GM23338 (cell line): ENCODE measurements at regions not wholly inside any gene's neighbourhood (a gene's known extent, or its start where the extent isn't known, plus 50 kb on each side); places are given as distances from the start of the nearest gene placed in this dataset.

Source experiments
- ATAC-seq: fragments of 200-7000 bp; cut with Tn5 transposase; 3 replicates; pipeline ENCODE4 v1.9.1; 2020
- DNase-seq: peaks from one replicate; pipeline ENCODE4 v3.0.0-alpha.2; 2015; ENCODE audit warnings: low spot score
- H2AFZ ChIP-seq: fragments of 200-600 bp; sonication (generic); 2 replicates; pipeline ENCODE4 v1.8.0; 2016; ENCODE audit warnings: antibody characterized with exemption, mild to moderate bottlenecking, moderate library complexity
- H3F3A ChIP-seq: fragments of 200-600 bp; sonication (generic); replicated peaks from 2 replicates; pipeline ENCODE4 v1.8.0; 2017; ENCODE audit warnings: antibody characterized with exemption, mixed run types, low read depth
- H3K27ac ChIP-seq: fragments of 200-600 bp; sonication (generic); 2 replicates; pipeline ENCODE4 v1.6.1; 2016; ENCODE audit warnings: low read depth
- H3K27me3 ChIP-seq: fragments of 200-600 bp; sonication (generic); 2 replicates; pipeline ENCODE4 v1.8.0; 2016; ENCODE audit warnings: mild to moderate bottlenecking, mixed run types, moderate library complexity; ENCODE audit not compliant: insufficient read depth
- H3K36me3 ChIP-seq: fragments of 200-600 bp; sonication (generic); 2 replicates; pipeline ENCODE4 v1.8.0; 2016; ENCODE audit warnings: mild to moderate bottlenecking; ENCODE audit not compliant: insufficient read depth
- H3K4me1 ChIP-seq: fragments of 200-600 bp; sonication (generic); 2 replicates; pipeline ENCODE4 v1.8.0; 2016; ENCODE audit warnings: mild to moderate bottlenecking, moderate library complexity; ENCODE audit not compliant: insufficient read depth
- H3K4me2 ChIP-seq: fragments of 200-600 bp; sonication (generic); 2 replicates; pipeline ENCODE4 v1.7.1; 2017; ENCODE audit warnings: mixed run types
- H3K4me3 ChIP-seq: fragments of 200-600 bp; sonication (generic); 2 replicates; pipeline ENCODE4 v1.6.1; 2016; ENCODE audit warnings: mixed run types
- H3K79me2 ChIP-seq: fragments of 200-600 bp; sonication (generic); replicated peaks from 2 replicates; pipeline ENCODE4 v1.8.0; 2017; ENCODE audit warnings: mild to moderate bottlenecking; ENCODE audit not compliant: insufficient read depth
- H3K9me2 ChIP-seq: fragments of 200-600 bp; sonication (generic); 2 replicates; pipeline ENCODE4 v1.8.0; 2017; ENCODE audit not compliant: insufficient read depth
- H4K20me1 ChIP-seq: fragments of 200-600 bp; sonication (generic); replicated peaks from 2 replicates; pipeline ENCODE4 v1.8.0; 2017; ENCODE audit warnings: mild to moderate bottlenecking; ENCODE audit not compliant: insufficient read depth
- H3K27ac Mint-ChIP-seq: 2 replicates; pipeline ENCODE4 v1.8.0; 2020; ENCODE audit warnings: inconsistent platforms, mild to moderate bottlenecking, moderate library complexity, mixed read lengths
- H3K27me3 Mint-ChIP-seq: 3 replicates; pipeline ENCODE4 v1.8.0; 2022; ENCODE audit warnings: low read depth, mild to moderate bottlenecking, moderate library complexity, mixed read lengths, inconsistent platforms; ENCODE audit not compliant: insufficient read depth, poor library complexity
- H3K36me3 Mint-ChIP-seq: 3 replicates; pipeline ENCODE4 v1.8.0; 2021; ENCODE audit warnings: low read depth, mild to moderate bottlenecking, inconsistent platforms, moderate library complexity, mixed read lengths
- H3K4me1 Mint-ChIP-seq: 3 replicates; pipeline ENCODE4 v1.8.0; 2020; ENCODE audit warnings: mild to moderate bottlenecking, inconsistent platforms, mixed read lengths
- H3K4me3 Mint-ChIP-seq: 3 replicates; pipeline ENCODE4 v1.8.0; 2021; ENCODE audit warnings: moderate library complexity, mild to moderate bottlenecking, inconsistent platforms, mixed read lengths
- H3K9me3 Mint-ChIP-seq: 3 replicates; pipeline ENCODE4 v1.8.0; 2020; ENCODE audit warnings: moderate library complexity, mild to moderate bottlenecking, inconsistent platforms, mixed read lengths
- CREB1 ChIP-seq: fragments of 250-450 bp; sonication (Bioruptor Pico); IDR thresholded peaks from 2 replicates; pipeline ENCODE4 v1.5.0; 2020; ENCODE audit warnings: low read depth, mild to moderate bottlenecking, moderate library complexity
- ETS1 ChIP-seq: IDR thresholded peaks from 2 replicates; pipeline ENCODE4 v1.6.1; 2016; ENCODE audit warnings: antibody characterized with exemption
- EZH2 ChIP-seq: fragments of 200-600 bp; sonication (generic); IDR thresholded peaks from one replicate; pipeline ENCODE4 v1.8.0; 2017; ENCODE audit warnings: antibody characterized with exemption, mild to moderate bottlenecking, low read depth; ENCODE audit not compliant: unreplicated experiment
- EZH2phosphoT487 ChIP-seq: fragments of 200-600 bp; sonication (generic); IDR thresholded peaks from one replicate; pipeline ENCODE4 v1.8.1; 2018; ENCODE audit warnings: antibody characterized with exemption; ENCODE audit not compliant: unreplicated experiment
- JUNB ChIP-seq: IDR thresholded peaks from one replicate; pipeline ENCODE4 v1.6.1; 2016; ENCODE audit warnings: antibody characterized with exemption; ENCODE audit not compliant: unreplicated experiment
- NANOG ChIP-seq: IDR thresholded peaks from 2 replicates; pipeline ENCODE4 v1.6.1; 2016; ENCODE audit warnings: antibody characterized with exemption, borderline replicate concordance
- POLR2AphosphoS5 ChIP-seq: IDR thresholded peaks from 2 replicates; pipeline ENCODE4 v1.6.1; 2016; ENCODE audit warnings: antibody characterized with exemption, low read depth
- STAT1 ChIP-seq: IDR thresholded peaks from one replicate; pipeline ENCODE4 v1.6.1; 2016; ENCODE audit warnings: antibody characterized with exemption; ENCODE audit not compliant: unreplicated experiment
- ZNF114 ChIP-seq: fragments of 250-450 bp; sonication (Bioruptor Pico); IDR thresholded peaks from 2 replicates; pipeline ENCODE4 v1.5.0; 2020; ENCODE audit warnings: mild to moderate bottlenecking, moderate library complexity
- ZNF331 ChIP-seq: fragments of 250-450 bp; sonication (Bioruptor Pico); IDR thresholded peaks from 2 replicates; pipeline ENCODE4 v1.5.0; 2020; ENCODE audit warnings: low read depth, mild to moderate bottlenecking, moderate library complexity
- ZNF462 ChIP-seq: fragments of 250-450 bp; sonication (Bioruptor Pico); IDR thresholded peaks from 2 replicates; pipeline ENCODE4 v1.5.0; 2020; ENCODE audit warnings: mild to moderate bottlenecking, moderate library complexity
- TF ChIP-seq, protein P1 (sequence below): IDR thresholded peaks from one replicate; pipeline ENCODE4 v1.6.1; 2018; ENCODE audit warnings: antibody characterized with exemption; ENCODE audit not compliant: unreplicated experiment
- TF ChIP-seq, protein P2 (sequence below), 2 experiments: fragments of 200-600 bp in 1 of 2; sonication (generic) in 1 of 2; conservative IDR thresholded peaks; 2 replicates each; pipeline versions ENCODE4 v1.5.1 to v1.6.1; 2016 to 2017; ENCODE audit warnings: antibody characterized with exemption in 2 of 2, low read depth in 2 of 2, mild to moderate bottlenecking in 2 of 2, moderate library complexity in 1 of 2

GRCh38 chr9:106769331-106769730, 93.6 kb upstream of the ZNF462 start:
- Histone ChIP-seq H3K4me1 (no peaks in the 10 kb centered on the region), H2AFZ (peak overlapping the region; percentile 47; the same call in 1 of the 2 replicates), H3F3A (no peaks in the 10 kb centered on the region), H3K27me3 (no peaks in the 10 kb centered on the region), H4K20me1 (no peaks in the 10 kb centered on the region), H3K4me3 (no peak overlapping the region), H3K27ac (no peak overlapping the region), H3K4me2 (no peak overlapping the region), H3K79me2 (no peaks in the 10 kb centered on the region), H3K36me3 (no peaks in the 10 kb centered on the region), H3K9me2 (peaks cover 6% of the 10 kb centered on the region)
- TF ChIP-seq ZNF462 (CRISPR knock-in tag) (no peak), EZH2phosphoT487 (no peak), NANOG (no peak), CREB1 (CRISPR knock-in tag) (no peak), ETS1 (no peak), JUNB (no peak), ZNF331 (no peak), POLR2AphosphoS5 (no peak), EZH2 (no peak), ZNF114 (CRISPR knock-in tag) (no peak), STAT1 (no peak)
- TF ChIP-seq, protein P1, sequence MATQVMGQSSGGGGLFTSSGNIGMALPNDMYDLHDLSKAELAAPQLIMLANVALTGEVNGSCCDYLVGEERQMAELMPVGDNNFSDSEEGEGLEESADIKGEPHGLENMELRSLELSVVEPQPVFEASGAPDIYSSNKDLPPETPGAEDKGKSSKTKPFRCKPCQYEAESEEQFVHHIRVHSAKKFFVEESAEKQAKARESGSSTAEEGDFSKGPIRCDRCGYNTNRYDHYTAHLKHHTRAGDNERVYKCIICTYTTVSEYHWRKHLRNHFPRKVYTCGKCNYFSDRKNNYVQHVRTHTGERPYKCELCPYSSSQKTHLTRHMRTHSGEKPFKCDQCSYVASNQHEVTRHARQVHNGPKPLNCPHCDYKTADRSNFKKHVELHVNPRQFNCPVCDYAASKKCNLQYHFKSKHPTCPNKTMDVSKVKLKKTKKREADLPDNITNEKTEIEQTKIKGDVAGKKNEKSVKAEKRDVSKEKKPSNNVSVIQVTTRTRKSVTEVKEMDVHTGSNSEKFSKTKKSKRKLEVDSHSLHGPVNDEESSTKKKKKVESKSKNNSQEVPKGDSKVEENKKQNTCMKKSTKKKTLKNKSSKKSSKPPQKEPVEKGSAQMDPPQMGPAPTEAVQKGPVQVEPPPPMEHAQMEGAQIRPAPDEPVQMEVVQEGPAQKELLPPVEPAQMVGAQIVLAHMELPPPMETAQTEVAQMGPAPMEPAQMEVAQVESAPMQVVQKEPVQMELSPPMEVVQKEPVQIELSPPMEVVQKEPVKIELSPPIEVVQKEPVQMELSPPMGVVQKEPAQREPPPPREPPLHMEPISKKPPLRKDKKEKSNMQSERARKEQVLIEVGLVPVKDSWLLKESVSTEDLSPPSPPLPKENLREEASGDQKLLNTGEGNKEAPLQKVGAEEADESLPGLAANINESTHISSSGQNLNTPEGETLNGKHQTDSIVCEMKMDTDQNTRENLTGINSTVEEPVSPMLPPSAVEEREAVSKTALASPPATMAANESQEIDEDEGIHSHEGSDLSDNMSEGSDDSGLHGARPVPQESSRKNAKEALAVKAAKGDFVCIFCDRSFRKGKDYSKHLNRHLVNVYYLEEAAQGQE, result no peak
- TF ChIP-seq, protein P2, sequence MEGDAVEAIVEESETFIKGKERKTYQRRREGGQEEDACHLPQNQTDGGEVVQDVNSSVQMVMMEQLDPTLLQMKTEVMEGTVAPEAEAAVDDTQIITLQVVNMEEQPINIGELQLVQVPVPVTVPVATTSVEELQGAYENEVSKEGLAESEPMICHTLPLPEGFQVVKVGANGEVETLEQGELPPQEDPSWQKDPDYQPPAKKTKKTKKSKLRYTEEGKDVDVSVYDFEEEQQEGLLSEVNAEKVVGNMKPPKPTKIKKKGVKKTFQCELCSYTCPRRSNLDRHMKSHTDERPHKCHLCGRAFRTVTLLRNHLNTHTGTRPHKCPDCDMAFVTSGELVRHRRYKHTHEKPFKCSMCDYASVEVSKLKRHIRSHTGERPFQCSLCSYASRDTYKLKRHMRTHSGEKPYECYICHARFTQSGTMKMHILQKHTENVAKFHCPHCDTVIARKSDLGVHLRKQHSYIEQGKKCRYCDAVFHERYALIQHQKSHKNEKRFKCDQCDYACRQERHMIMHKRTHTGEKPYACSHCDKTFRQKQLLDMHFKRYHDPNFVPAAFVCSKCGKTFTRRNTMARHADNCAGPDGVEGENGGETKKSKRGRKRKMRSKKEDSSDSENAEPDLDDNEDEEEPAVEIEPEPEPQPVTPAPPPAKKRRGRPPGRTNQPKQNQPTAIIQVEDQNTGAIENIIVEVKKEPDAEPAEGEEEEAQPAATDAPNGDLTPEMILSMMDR (conservative IDR thresholded peaks at IDR 0.05; ENCODE audit: low read depth in 2 of 2), result no peak
- no peak for DNase-seq
- Mint-ChIP-seq H3K36me3 (no peaks in the 10 kb centered on the region), H3K27me3 (no peaks in the 10 kb centered on the region), H3K9me3 (no peaks in the 10 kb centered on the region), H3K4me3 (no peak overlapping the region), H3K27ac (no peak overlapping the region), H3K4me1 (no peaks in the 10 kb centered on the region)
- no peak for ATAC-seq
